ENCODE measurements at regions not wholly inside any gene's neighbourhood (a gene's known extent, or its start where the extent isn't known, plus 50 kb on each side); places are given as distances from the start of the nearest gene placed in this dataset.

GRCh38 chr9:14418941-14419937 lies 105.3 kb upstream of the NFIB start:
- TF ChIP-seq CTCF (IDR thresholded peaks at IDR 0.05; ENCODE audit: low read depth, low read length) = no peak
- H3K4me3 ChIP-seq (ENCODE audit: low read depth, low read length) = no peak overlapping the region

DNA sequence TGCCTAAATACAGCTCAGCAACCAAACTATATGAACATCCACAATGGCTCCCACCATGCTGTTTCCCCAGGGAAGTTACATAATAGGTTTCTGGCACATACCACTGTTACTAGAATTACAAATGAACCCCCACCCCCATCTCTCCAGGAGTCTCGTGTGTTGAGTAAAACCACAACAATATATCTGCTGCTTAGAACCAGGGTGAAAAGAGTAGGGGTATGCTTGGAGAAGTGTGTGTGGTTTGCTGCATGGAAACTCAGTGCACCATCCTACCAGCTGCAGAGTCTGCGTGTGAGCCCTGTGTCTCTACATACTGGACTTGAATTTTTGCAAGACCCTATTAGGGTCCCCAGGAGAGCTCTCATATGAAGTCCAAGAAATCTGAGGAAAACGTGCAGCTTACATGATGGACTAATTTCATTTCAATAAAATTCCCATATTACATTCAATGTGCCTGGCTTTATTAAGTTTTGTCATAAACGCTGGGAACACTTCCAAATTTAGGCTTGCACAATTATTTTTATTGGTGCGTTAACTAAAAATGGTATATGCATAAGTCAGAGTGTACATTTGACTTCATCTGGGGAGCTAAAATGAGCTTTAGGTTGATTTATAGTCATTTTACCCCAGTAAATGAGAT lies 104.5 kb upstream of the NFIB start:
- H3K4me3 ChIP-seq (ENCODE audit: low read depth, low read length) = no peak overlapping the region
- TF ChIP-seq CTCF (IDR thresholded peaks at IDR 0.05; ENCODE audit: low read depth, low read length) = no peak

- no peak for TF ChIP-seq CTCF (IDR thresholded peaks at IDR 0.05; ENCODE audit: low read depth, low read length)
- no peak overlapping the region for H3K4me3 ChIP-seq (ENCODE audit: low read depth, low read length)
Observed at GRCh38 chr9:14417237-14417636, 103.3 kb upstream of the NFIB start.

DNA sequence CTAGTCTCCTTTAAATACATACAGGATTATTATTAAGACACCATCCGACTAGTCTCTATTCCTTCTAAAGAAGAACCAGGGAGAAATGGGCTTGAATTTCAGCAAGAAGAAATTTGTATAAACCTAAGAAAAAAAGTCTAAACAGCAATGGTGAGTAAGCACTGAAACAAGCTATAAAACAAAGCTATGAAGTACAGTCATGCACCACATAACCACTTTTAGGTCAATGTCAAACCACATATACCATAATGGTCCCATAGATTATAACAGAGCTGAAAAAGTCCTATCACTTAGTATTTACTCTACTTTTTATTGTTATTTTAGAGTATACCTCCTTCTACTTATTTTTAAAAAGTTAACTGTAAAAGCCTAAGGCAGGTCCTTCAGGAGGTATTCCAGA lies 102.0 kb upstream of the NFIB start:
- no peak overlapping the region for H3K4me3 ChIP-seq (ENCODE audit: low read depth, low read length)
- no peak for TF ChIP-seq CTCF (IDR thresholded peaks at IDR 0.05; ENCODE audit: low read depth, low read length)

- TF ChIP-seq CTCF (IDR thresholded peaks at IDR 0.05; ENCODE audit: low read depth, low read length) = no peak
Observed at GRCh38 chr9:14413812-14414211, 99.9 kb upstream of the NFIB start.

GRCh38 chr9:14412775-14413174 lies 98.8 kb upstream of the NFIB start:
- no peak for TF ChIP-seq CTCF (IDR thresholded peaks at IDR 0.05; ENCODE audit: low read depth, low read length)
- no peak overlapping the region for H3K4me3 ChIP-seq (ENCODE audit: low read depth, low read length)

More at GRCh38 chr9:14413812-14414211, 99.9 kb upstream of the NFIB start:
- no peak overlapping the region for H3K4me3 ChIP-seq (ENCODE audit: low read depth, low read length)

DNA sequence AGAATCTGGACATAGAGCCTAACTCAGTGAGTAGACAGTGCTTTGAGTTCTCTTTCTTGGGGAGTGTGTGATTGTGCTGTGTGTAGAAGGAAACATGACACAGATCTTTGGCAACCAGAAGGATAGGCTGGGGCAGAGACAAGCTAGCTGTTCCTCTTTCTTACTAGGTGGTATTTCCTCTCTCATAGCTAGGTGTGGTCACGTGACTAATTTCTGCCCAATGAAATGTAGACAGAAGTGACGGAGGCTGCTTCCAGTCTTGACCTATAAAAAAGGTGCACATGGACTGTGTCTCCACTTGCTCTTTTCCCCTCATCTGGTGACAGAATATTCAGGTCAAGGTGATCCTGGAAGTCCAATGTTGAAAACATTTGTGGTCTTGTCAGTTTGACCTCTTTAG lies 92.5 kb upstream of the NFIB start:
- no peak overlapping the region for H3K4me3 ChIP-seq (ENCODE audit: low read depth, low read length)
- TF ChIP-seq CTCF (IDR thresholded peaks at IDR 0.05; ENCODE audit: low read depth, low read length) = no peak

Measured in WI38 (cell line).